ENCODE measurements at regions not wholly inside any gene's neighbourhood (a gene's known extent, or its start where the extent isn't known, plus 50 kb on each side); places are given as distances from the start of the nearest gene placed in this dataset.
"Not testable (repeated sequence)": the region's sequence is repeated elsewhere in the genome, so short reads cannot be mapped to it uniquely, and the experiment has no call there.

- DNase-seq (ENCODE audit: low read depth in 2 of 2), result no peak
Measured at GRCh38 chr13:52931131-52931530, 82.7 kb upstream of the PCDH8 start.

GRCh38 chr13:52929846-52930245, 81.4 kb upstream of the PCDH8 start:
- no peak for DNase-seq (ENCODE audit: low read depth in 2 of 2)

GRCh38 chr13:52926971-52927370, 78.5 kb upstream of the PCDH8 start:
- DNase-seq (ENCODE audit: low read depth in 2 of 2), result no peak

GRCh38 chr13:52925775-52926285, 77.4 kb upstream of the PCDH8 start:
- no peak for DNase-seq (ENCODE audit: low read depth in 2 of 2)

GRCh38 chr13:52925251-52925650, 76.8 kb upstream of the PCDH8 start:
- DNase-seq (ENCODE audit: low read depth in 2 of 2), result no peak

- DNase-seq (ENCODE audit: low read depth in 2 of 2), result no peak
Measured at GRCh38 chr13:52924289-52925148, 76.1 kb upstream of the PCDH8 start.

- no peak for DNase-seq (ENCODE audit: low read depth in 2 of 2)
Measured at GRCh38 chr13:52922961-52923360, 74.5 kb upstream of the PCDH8 start.

GRCh38 chr13:52921194-52921593, 72.8 kb upstream of the PCDH8 start:
- no peak for DNase-seq (ENCODE audit: low read depth in 2 of 2)

GRCh38 chr13:52916486-52916990, 68.1 kb upstream of the PCDH8 start:
- DNase-seq (ENCODE audit: low read depth in 2 of 2), result no peak

- no peak for DNase-seq (ENCODE audit: low read depth in 2 of 2)
Measured at GRCh38 chr13:52911340-52911739, 62.9 kb upstream of the PCDH8 start.

GRCh38 chr13:52910318-52910717, 61.9 kb upstream of the PCDH8 start:
- not testable (repeated sequence) for DNase-seq (ENCODE audit: low read depth in 2 of 2)

GRCh38 chr13:52906122-52906903, 57.9 kb upstream of the PCDH8 start:
- DNase-seq (ENCODE audit: low read depth in 2 of 2), result no peak

- no peak for DNase-seq (ENCODE audit: low read depth in 2 of 2)
Measured at GRCh38 chr13:52905701-52906100, 57.3 kb upstream of the PCDH8 start.

GRCh38 chr13:52903320-52903719, 54.9 kb upstream of the PCDH8 start:
- DNase-seq (ENCODE audit: low read depth in 2 of 2), result no peak

- no peak for DNase-seq (ENCODE audit: low read depth in 2 of 2)
Measured at GRCh38 chr13:52899206-52899605, 50.8 kb upstream of the PCDH8 start.
